GM20000 (cell line): ENCODE measurements at regions not wholly inside any gene's neighbourhood (a gene's known extent, or its start where the extent isn't known, plus 50 kb on each side); places are given as distances from the start of the nearest gene placed in this dataset.

Experiments
- DNase-seq: peaks from one replicate; pipeline ENCODE4 v3.0.0; 2012; ENCODE audit warnings: low spot score
- CTCF ChIP-seq: IDR thresholded peaks from 2 replicates; pipeline ENCODE4 v1.5.1; 2012; ENCODE audit warnings: mild to moderate bottlenecking, control low read depth; ENCODE audit errors: extremely low read depth, missing control alignments

- DNase-seq, result no peak
- TF ChIP-seq CTCF, result no peak
These were observed 271.8 kb upstream of the B3GAT1 start for GRCh38 chr11:134683860-134684259.

- DNase-seq, result no peak
- no peak for TF ChIP-seq CTCF
These were observed 270.5 kb upstream of the B3GAT1 start for GRCh38 chr11:134682577-134682976.

GRCh38 chr11:134679592-134679991 is 267.6 kb upstream of the B3GAT1 start:
- TF ChIP-seq CTCF, result no peak
- DNase-seq, result no peak

GRCh38 chr11:134678744-134679143 is 266.7 kb upstream of the B3GAT1 start:
- no peak for TF ChIP-seq CTCF
- DNase-seq, result no peak

- TF ChIP-seq CTCF, result no peak
- no peak for DNase-seq
These were observed 266.0 kb upstream of the B3GAT1 start for GRCh38 chr11:134677891-134678551.

- no peak for TF ChIP-seq CTCF
- DNase-seq, result no peak
These were observed 265.4 kb upstream of the B3GAT1 start for GRCh38 chr11:134677397-134677822.

GRCh38 chr11:134676516-134677287 is 264.7 kb upstream of the B3GAT1 start:
- no peak for TF ChIP-seq CTCF
- no peak for DNase-seq
